ENCODE measurements at regions not wholly inside any gene's neighbourhood (a gene's known extent, or its start where the extent isn't known, plus 50 kb on each side); places are given as distances from the start of the nearest gene placed in this dataset.

- H3K36me3 ChIP-seq (ENCODE audit: control insufficient read depth, insufficient read depth, low read length) = no peaks in the 10 kb centered on the region
- POLR2A ChIA-PET = no interaction called here
- peaks cover 8% of the 10 kb centered on the region for H3K27me3 ChIP-seq (ENCODE audit: control insufficient read depth, insufficient read depth, low read length)
- DNase-seq (ENCODE audit: low read depth) = no peak
- TF ChIP-seq CTCF (IDR thresholded peaks at IDR 0.05; ENCODE audit: insufficient read depth, low read depth, low read length) = no peak
- H3K4me3 ChIP-seq (ENCODE audit: low read depth, low read length) = no peak overlapping the region
- CTCF ChIA-PET = interaction anchor here (1.4 kb wide), 1 partner anchor 15 kb away, joined by 5 read pairs; no protein-coding TSS in a partner anchor
These were observed 86.6 kb upstream of the FGF3 start for GRCh38 chr11:69905611-69906452.

- H3K27me3 ChIP-seq (ENCODE audit: control insufficient read depth, insufficient read depth, low read length) = peaks cover 8% of the 10 kb centered on the region
- ChIA-PET POLR2A (no interaction called here), CTCF (interaction anchor here (7.4 kb wide), 1 partner anchor 291 kb away, joined by 60 read pairs; no protein-coding TSS in a partner anchor)
- H3K36me3 ChIP-seq (ENCODE audit: control insufficient read depth, insufficient read depth, low read length) = no peaks in the 10 kb centered on the region
- DNase-seq (ENCODE audit: low read depth) = no peak
- no peak for TF ChIP-seq CTCF (IDR thresholded peaks at IDR 0.05; ENCODE audit: insufficient read depth, low read depth, low read length)
- no peak overlapping the region for H3K4me3 ChIP-seq (ENCODE audit: low read depth, low read length)
These were observed 87.3 kb upstream of the FGF3 start for GRCh38 chr11:69906453-69906907.

GRCh38 chr11:69907611-69908010, 88.4 kb upstream of the FGF3 start:
- Histone ChIP-seq H3K27me3 (ENCODE audit: control insufficient read depth, insufficient read depth, low read length) (peaks cover 8% of the 10 kb centered on the region), H3K4me3 (ENCODE audit: low read depth, low read length) (no peak overlapping the region), H3K36me3 (ENCODE audit: control insufficient read depth, insufficient read depth, low read length) (no peaks in the 10 kb centered on the region)
- DNase-seq (ENCODE audit: low read depth) = no peak
- CTCF ChIA-PET = interaction anchor here (0.6 to 7.4 kb wide), 4 partner anchors 12 to 290 kb away, joined by 3 to 60 read pairs (median 16); no protein-coding TSS in a partner anchor
- POLR2A ChIA-PET = no interaction called here
- TF ChIP-seq CTCF (IDR thresholded peaks at IDR 0.05; ENCODE audit: insufficient read depth, low read depth, low read length) = no peak

GRCh38 chr11:69908511-69909220, 89.5 kb upstream of the FGF3 start:
- CTCF ChIA-PET = interaction anchor here (0.8 to 7.4 kb wide), 14 partner anchors 9 to 296 kb away, joined by 3 to 60 read pairs (median 4); no protein-coding TSS in a partner anchor
- TF ChIP-seq CTCF (IDR thresholded peaks at IDR 0.05; ENCODE audit: insufficient read depth, low read depth, low read length) = no peak
- H3K4me3 ChIP-seq (ENCODE audit: low read depth, low read length) = no peak overlapping the region
- no peaks in the 10 kb centered on the region for H3K36me3 ChIP-seq (ENCODE audit: control insufficient read depth, insufficient read depth, low read length)
- no peak for DNase-seq (ENCODE audit: low read depth)
- POLR2A ChIA-PET = no interaction called here
- peaks cover 8% of the 10 kb centered on the region for H3K27me3 ChIP-seq (ENCODE audit: control insufficient read depth, insufficient read depth, low read length)

Measured in BJ (cell line).